GM18870 (cell line): ENCODE measurements at regions not wholly inside any gene's neighbourhood (a gene's known extent, or its start where the extent isn't known, plus 50 kb on each side); places are given as distances from the start of the nearest gene placed in this dataset.
"Not testable (repeated sequence)": the region's sequence is repeated elsewhere in the genome, so short reads cannot be mapped to it uniquely, and the experiment has no call there.

ENCODE experiments used
- ATAC-seq: cut with Tn5 transposase; IDR thresholded peaks from one replicate; pipeline ENCODE4 v1.9.1; 2021; ENCODE audit warnings: moderate library complexity; ENCODE audit not compliant: unreplicated experiment

DNA sequence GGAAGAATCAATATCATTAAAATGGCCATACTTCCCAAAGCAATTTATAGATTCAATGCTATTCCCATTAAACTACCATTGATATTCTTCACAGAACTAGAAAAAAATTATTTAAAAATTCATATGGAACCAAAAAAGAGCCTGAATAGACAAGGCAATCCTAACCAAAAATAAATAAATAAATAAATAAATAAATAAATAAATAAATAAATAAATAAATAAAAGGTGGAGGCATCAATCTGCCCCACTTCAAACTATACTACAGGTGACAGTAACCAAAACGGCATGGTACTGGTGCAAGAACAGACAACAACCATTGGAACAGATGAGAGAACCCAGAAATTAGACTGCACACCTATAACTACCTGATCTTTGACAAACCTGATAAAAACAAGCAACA, 598.5 kb upstream of the GRM3 start:
- not testable (repeated sequence) for ATAC-seq

DNA sequence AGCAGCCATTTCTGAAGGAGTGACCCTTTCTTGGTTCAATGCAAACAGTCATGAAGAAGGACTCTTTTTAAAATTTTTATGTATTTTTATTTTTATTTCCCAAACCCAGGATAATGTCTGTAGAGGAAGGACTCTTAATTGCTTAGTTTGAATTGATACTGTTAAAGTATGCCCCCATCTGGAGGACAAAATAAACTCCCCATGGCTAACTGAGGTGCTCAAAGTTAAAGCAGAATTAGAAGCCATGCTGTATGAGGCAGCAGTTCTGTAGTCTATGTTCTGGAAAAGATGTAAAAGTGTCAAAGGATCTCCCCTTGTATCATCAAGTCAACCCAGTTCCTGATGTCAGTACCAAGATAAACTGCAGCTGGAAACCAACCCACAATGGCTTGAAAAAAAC, 617.9 kb upstream of the GRM3 start:
- ATAC-seq = no peak

DNA sequence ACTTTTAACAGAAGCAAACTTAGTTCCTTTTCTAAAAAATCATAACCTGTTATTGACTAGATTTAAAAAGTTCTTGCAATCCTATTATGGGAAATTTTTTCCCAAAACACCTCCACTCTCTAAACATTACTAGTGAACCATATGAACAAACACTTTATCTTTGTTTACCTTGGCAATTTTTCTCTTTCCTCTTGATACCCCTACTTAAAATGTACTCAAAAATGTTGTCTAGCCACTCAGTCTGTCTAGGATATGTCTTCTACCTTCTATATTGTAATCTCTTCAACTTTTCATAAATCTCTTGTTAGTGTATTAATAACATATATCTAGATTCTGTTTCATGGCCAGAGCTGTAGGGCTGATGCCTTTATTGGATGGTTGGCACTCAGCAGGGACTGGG, 630.0 kb upstream of the GRM3 start:
- ATAC-seq = no peak

DNA sequence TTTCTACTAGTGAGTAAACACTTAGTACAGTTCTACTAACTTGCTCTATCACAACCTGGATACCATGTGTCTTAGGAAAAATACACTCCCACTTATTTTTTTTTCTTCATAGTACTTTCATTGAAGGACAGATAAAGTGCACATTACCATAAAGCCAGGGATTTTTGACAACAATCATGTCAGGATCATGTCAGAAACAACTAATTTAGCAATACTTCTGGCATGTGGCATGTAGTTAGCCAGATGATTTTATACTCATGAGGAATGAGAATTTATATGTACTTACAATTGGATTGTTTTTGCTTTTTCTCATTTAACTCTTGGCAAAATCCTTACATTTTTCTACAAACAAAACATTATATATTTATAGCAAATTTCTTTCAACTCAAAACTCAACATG, 630.7 kb upstream of the GRM3 start:
- ATAC-seq = no peak

DNA sequence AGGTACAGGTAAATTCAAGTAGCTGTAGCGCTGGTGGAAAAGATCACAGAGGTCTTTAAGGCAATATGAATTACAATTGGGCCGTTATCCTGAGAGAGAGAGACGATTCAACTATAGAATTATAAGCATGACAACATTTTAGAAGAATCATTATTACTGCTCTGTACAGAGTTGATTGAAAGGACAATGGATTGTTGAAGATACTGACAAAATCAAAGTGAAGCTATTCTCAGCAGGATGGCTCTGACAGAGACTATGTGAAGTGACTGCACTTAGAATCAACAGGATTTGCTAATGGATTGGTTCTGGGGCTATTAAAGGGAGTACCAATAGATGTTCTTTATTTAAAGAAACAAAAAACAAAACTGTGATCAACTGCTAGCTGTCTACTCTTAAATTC, 634.8 kb upstream of the GRM3 start:
- no peak for ATAC-seq

DNA sequence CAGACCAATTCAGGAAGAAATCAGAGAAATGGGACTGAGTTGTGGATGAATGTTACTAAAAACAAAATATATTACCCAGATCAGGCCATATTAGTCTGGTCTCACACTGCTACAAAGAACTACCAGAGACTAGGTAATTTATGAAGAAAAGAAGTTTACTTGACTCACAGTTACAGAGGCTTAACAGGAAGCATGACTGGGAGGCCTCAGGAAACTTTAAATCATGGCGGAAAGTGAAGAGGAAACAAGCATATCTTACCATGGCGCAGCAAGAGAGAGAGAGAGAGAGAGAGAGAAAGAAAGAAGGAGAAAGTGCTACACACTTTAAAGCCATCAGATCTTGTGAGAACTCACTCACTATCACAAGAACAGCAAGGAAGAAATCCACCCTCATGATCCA, 636.8 kb upstream of the GRM3 start:
- no peak for ATAC-seq

DNA sequence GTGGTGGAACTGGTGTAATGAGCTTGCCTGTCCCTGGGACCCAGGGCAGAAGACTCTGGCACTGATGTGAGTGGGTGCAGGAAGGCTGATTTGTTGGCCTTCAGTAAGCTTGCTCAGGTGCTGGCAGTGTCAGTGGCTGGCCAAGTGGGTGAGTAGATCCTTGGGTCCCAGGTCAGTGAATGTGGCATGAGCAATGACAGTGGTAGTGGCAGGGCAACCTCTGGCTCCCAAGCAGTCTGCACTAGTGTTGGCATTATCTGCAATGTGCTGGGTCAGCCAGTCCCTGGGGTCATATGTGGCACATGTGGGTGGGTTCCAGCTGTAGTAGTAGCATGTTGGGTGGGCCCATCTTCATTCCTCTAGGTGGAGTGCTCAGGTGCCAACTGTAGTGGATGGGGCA, 640.9 kb upstream of the GRM3 start:
- ATAC-seq = no peak

DNA sequence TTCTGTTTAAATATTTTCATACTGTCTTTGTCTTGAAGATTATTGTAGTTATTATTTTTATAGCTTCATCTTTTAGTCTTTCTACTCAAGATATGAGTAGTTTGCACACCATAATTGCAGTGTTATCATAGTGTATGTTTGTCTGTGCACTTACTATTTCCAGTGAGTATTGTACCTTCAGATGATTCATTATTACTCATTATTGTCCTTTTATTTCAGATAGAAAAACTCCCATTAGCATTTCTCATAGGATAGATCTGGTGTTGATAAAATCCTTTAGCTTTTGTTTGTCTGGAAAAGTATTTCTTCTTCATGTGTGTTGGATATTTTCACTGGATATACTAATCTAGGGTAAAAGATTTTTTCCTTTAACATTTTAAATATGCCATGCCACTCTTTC, 646.2 kb upstream of the GRM3 start:
- ATAC-seq = no peak

DNA sequence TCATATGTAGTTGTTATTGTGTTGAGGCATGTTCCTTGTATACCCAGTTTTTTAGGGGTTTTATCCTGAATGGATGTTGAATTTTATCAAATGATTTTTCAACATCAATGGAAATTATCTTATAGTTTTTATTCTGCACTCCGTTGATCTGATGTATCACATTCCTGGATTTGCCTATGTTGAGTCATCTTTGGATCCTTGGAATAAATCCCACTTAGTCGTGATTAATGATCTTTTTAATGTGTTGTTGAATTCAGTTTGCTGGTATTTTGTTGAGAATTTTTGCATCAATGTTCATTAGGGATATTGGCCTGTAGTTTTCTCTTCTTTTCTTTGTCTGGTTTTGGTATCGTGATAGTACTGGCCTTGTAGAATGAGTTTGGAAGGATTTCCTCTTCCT, 648.6 kb upstream of the GRM3 start:
- ATAC-seq = no peak

DNA sequence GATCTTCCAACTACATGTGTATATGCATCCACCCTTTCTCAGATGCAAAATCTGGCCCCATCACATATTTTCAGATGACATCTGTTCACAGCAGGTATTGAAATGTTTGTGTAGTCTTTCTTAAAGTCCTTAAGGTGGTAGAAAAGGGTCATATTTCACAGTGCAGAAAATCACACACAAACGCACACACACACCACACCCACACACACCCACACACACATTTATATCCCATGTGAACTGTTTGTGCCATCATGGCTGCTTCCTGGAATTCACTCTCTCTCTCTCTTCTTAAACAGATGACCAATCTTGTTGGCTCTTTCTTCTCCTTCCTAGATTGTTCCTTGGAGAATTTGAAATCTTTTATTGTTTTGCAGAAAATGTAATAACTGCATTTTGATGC, 663.0 kb upstream of the GRM3 start:
- ATAC-seq = no peak

DNA sequence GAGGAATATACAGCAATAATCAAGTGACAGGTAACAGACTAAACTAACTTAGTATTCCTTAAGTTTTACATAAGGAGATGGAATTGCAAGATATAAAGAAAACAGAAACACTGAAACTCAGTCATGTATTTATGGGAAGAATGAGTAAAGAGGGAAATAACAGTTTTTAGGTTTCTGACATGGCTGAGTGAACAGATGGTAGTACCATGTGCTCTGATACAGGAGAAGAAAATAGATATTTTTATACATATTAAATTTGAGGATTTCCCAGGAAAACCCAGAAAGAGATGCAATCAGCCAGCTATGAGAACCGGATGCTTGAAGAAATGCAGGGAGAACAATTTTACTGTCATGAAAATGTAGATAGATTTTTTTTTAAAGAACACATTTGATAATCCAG, 669.5 kb upstream of the GRM3 start:
- ATAC-seq = no peak

DNA sequence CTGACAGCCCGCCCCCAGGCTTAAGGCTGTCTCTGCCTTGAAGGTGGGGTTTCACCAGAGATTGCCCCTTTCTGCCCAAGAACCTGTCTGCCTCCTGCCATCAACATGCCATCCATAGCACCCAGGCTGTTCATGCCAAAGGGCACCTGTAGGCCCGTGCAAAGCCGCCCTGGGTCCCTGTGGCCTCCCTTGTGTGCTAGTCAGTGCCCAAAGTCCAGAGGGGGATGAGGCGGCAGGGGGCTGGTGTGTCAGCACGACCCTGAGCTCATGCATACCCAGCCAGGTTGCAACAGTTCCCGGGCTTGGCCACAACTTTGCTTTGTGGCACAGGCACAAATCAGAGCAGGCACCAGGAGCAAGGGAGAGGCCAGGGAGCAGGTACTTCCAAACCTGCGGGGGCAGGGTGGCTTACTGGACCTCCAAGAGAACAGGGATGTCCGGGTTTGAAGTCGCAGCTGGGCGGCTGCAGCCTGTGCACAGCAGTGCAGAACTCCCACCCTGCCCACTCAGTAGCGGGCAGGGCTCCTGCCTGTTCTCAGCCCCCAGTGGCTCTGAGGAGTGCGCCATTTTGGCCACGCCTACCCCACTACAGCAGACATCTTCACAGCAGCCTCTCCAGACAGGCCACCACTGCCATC, 671.1 kb upstream of the GRM3 start:
- no peak for ATAC-seq

DNA sequence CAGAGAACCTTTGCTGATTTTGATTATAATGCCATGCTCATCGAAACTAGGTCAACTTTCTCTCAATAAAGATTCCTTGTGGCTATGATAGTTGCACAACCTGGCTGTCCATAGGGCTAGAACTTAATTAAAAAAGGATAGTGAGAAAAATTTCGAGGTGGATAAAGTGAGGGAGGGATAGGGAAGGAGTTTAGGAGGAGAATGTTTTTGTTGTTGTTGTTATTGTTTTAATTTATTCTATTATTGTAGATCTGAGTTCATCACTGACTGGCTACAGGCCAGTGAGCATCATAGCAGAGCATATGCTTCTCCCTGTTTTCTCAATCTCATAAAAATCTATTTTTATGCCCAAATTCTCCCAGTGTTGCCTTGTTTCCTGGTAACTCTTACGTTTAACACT, 688.7 kb upstream of the GRM3 start:
- ATAC-seq = no peak

DNA sequence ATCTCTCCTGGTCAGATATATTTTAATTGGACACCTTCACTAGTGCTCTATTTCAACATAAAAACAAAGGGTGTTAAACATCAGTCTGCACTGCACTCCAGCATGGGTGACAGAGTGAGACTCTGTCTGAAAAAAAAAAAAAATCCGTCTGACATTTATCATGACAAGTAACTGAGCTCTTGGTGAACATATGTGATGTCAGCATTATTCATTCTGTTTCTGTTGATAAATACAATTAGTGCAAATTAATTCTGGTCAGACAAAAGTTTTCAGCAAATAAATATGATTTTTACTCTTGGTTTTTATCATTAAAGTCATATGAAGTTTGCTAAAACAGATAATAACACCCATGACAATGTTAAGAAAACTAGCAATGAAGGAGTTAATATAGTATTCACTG, 692.8 kb upstream of the GRM3 start:
- ATAC-seq = no peak

DNA sequence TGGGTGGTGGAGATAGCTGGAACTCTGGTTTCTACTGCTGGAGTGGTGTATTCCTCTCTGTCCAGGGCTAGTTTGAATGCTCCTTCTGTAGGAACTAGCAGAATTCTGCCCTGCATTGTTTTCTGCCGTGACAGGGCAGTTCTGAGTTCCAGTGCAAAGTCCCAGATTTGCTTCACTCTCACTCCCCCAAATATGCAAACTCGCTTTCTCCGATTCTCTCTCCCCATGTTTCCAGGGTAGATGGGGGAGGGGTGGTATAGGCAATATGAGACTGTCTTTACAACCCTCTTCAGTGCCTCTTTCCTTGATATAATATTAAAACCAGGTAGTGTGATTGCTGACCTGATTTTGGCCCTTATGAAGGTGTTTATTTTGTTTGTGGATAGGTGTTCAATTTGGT, 693.3 kb upstream of the GRM3 start:
- ATAC-seq = no peak

DNA sequence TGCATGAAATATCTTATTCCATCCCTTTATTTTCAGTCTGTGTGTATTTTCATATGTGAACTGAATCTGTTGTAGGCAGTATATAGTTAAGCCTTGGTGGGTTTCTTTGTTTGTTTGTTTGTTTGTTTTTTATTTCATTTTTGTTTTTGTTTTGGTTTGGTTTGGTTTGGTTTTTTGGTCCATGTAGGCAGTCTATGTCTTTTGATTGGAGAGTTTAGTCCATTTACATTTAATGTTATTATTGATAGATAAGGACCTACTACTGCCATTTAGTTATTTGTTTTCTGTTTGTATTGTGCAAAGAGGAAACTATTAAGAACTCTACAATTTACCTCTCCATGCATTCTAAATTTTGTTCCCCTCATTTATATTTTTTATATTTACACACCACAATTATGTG, 695.9 kb upstream of the GRM3 start:
- no peak for ATAC-seq

DNA sequence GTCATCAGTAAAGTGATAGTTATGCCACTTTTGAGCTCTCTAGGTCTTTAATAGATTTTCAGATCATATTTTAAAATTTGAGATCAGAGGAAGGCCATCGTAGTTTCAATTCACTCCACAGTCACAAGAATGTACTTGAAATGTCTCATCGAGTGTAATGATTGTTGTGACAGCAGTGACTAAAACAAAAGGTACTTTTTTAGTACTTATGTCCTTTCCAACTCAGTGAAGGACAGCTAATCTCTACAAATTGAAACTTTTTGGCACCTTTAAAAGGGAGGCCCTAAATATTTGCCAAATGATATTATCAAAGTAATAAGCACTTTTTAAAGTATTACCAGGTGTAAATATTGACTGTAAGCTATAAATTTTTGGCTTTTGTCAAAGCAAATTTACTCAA, 702.9 kb upstream of the GRM3 start:
- no peak for ATAC-seq

DNA sequence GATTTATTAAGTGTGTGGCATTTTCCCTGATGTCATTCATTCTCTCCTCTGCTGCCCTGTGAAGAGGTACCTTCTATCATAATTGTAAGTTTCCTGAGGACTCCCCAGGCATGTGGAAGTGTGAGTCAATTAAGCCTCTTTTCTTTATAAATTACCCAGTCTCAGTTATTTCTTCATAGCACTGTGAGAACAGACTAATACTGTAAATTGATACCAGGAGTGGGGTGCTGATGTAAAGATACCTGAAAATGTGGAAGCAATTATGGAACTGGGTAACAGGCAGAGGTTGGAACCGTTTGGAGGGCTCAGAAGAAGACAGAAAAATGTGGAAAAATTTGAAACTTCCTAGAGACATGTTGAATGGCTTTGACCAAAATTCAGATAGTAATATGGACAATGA, 711.8 kb upstream of the GRM3 start:
- ATAC-seq = no peak

DNA sequence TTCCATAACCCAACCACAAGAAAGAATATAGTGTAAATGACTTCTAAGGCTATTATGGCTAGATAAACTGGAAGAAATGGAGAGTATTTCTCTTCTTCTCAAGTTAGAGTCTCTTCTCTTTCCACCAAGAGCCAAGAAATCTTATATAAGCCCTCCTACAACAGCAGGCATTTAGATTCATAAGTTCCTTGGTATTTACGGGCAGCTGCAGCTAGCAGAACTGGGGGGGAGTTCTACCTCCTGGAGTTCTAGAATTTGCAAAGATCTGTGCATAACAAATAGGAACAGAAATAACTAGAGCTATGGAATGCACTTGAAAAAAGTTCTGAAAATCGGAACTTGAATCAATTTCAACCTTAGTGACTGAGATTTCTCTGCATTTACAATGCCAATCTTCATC, 715.2 kb upstream of the GRM3 start:
- ATAC-seq = no peak

DNA sequence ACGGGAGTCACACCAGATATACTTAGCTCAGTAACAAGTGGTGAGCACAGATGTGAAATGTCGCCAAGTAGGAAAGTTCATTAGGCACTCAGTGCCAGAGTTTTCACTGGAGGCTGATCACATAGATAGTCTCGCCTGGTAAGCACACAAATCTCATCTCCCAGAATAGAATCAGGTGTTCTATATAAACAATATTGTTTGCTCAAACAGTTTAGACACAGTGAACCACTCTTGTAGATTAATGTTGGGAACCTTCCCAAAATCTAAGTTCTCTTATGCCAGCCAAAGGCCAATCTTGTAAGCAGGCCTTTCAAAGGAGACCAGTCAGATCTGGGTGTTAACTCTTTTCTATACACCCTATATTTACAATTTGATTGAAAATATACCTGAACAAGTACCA, 716.5 kb upstream of the GRM3 start:
- no peak for ATAC-seq

DNA sequence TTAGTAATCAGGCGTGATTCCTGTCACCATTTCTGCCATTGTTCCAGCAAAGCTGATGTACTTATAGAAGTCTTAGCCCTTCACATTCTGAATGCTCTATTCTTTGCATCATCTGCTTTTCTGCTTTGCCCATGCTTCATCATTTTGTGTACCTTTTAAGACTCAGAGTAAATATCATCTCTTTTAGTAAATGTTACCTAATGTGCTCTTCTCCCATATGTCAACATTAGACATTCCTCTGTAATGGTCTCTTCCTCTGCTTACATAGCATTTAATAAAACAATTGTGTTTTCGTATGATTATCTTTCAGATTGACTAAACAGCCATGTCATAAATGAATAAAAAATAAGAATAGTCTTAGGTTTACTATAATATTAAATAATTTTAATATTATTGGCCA, 719.6 kb upstream of the GRM3 start:
- ATAC-seq = no peak

DNA sequence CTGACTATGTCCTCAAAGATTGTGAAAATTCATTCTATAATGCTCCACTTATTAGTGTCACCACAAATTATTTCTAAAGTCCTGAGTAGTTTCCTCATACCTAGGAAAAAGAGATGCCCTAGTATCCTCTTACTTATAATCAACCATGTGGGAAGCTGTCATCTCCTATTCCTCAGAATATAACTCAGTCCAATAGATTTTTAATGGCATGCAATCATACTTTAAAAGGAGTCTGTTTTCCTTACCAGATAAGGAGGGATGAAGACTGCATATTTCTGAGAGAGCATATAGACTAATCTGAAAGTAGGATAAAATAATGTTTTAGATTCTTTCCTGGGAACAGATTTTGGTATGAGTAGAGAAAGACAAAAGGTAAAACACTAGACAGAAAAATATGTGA, 727.7 kb upstream of the GRM3 start:
- ATAC-seq = no peak

DNA sequence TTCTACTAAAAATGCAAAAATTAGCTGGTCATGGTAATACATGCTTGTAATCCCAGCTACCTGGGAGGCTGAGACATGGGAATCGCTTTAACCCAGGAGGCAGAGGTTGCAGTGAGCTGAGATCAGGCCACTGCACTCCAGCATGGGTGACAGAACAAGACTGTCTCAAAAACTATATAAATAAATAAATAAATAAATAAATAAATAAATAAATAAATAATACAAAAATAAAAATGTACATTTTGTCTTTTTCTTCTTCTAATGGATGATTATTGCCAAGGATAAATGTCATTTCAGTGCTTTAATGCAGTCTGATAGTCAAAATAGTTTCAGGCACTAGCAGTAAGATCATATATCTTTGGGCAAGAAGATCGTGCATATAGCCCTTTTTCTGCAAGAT, 727.6 kb upstream of the SEMA3D start:
- ATAC-seq = no peak

DNA sequence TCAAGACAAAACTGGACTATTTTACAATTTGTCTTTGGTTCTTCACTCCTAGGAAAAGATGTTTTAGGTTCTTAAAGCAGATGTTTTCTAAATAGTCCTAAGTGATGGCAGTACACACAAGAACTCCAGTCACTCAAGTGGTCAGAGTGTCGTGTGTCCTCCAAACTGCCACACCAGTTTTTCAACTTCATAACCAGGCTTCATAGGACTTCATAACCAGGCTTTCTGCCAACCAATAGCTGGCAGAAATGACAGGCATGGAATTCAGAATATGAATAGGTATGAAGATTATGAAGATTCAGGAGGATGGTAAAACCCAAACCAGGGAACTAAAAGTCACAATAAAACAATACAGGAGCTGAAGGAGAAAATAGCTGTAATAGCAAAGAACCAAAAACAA, 721.2 kb upstream of the SEMA3D start:
- no peak for ATAC-seq
